ENCODE measurements at regions not wholly inside any gene's neighbourhood (a gene's known extent, or its start where the extent isn't known, plus 50 kb on each side); places are given as distances from the start of the nearest gene placed in this dataset.

- no peaks in the 10 kb centered on the region for H3K36me3 ChIP-seq (replicated peaks in 1 of 2; ENCODE audit: control insufficient read depth in 1 of 2, insufficient read depth in 2 of 2, low read length in 2 of 2)
- no peaks in the 10 kb centered on the region for H4K20me1 ChIP-seq (ENCODE audit: insufficient read depth, low read length)
- ChIA-PET CTCF (ENCODE audit: low intra/inter-chr PET ratio, low total read pairs) (no interaction called here), POLR2A (no interaction called here)
- peaks cover 38% of the 10 kb centered on the region for H3K79me2 ChIP-seq (ENCODE audit: insufficient read depth, low read length)
- no peak overlapping the region for H3K9ac ChIP-seq (ENCODE audit: insufficient read depth, low read depth, low read length)
- in situ Hi-C loops (cut with HindIII; ENCODE audit: extremely low pct_ligation_motif_present, low pct_unique_long_range_greater_than_20kb) = no loop called here
- H3K27me3 ChIP-seq (ENCODE audit: control insufficient read depth in 1 of 2, insufficient read depth in 2 of 2, low read length in 2 of 2) = no peaks in the 10 kb centered on the region
- TF ChIP-seq MAFG (CRISPR knock-in tag; IDR thresholded peaks at IDR 0.05) (no peak), SOX6 (IDR thresholded peaks at IDR 0.05) (no peak), SOX6 (CRISPR knock-in tag; IDR thresholded peaks at IDR 0.05) (no peak), ZNF17 (CRISPR knock-in tag; IDR thresholded peaks at IDR 0.05) (no peak), KMT2A (CRISPR knock-in tag; IDR thresholded peaks at IDR 0.05) (no peak), POLR2A (IDR thresholded peaks at IDR 0.05; ENCODE audit: insufficient read depth in 1 of 2, low read depth in 2 of 2, low read length in 2 of 2) (no peak), ZNF597 (CRISPR knock-in tag; IDR thresholded peaks at IDR 0.05) (no peak), POLR2AphosphoS5 (IDR thresholded peaks at IDR 0.05; ENCODE audit: low read depth, low read length) (no peak), ZNF776 (CRISPR knock-in tag; IDR thresholded peaks at IDR 0.05) (no peak), RFX5 (IDR thresholded peaks at IDR 0.05; ENCODE audit: low read depth, low read length) (no peak), ZNF614 (CRISPR knock-in tag; IDR thresholded peaks at IDR 0.05; ENCODE audit: borderline replicate concordance) (no peak), ZXDC (CRISPR knock-in tag; IDR thresholded peaks at IDR 0.05) (no peak), ZBTB26 (CRISPR knock-in tag; IDR thresholded peaks at IDR 0.05; ENCODE audit: borderline replicate concordance) (no peak), TFDP2 (CRISPR knock-in tag; IDR thresholded peaks at IDR 0.05) (no peak), DR1 (CRISPR knock-in tag; IDR thresholded peaks at IDR 0.05) (no peak), ZNF275 (CRISPR knock-in tag; IDR thresholded peaks at IDR 0.05; ENCODE audit: borderline replicate concordance) (no peak)
- FAIRE-seq (no peak), ATAC-seq (no peak), DNase-seq (ENCODE audit: low spot score) (no peak)
- no peak overlapping the region for H3K27ac ChIP-seq (ENCODE audit: extremely low read length, insufficient read depth, low read length)
- no peak overlapping the region for H3K4me3 ChIP-seq (replicated peaks in 1 of 3; ENCODE audit: insufficient read depth in 1 of 3, low read depth in 2 of 3, low read length in 3 of 3)
- peaks cover 76% of the 10 kb centered on the region for H3K4me1 ChIP-seq (ENCODE audit: insufficient read depth, low read length)
- WGBS (ENCODE audit: low lambda C conversion rate) = 97% methylated on average over 1 of the region's 1 CpG
- no peak overlapping the region for H2AFZ ChIP-seq (ENCODE audit: low read length)
- no peak overlapping the region for H3K4me2 ChIP-seq (ENCODE audit: low read depth, low read length)
- H3K9me3 ChIP-seq (ENCODE audit: low read length) = peaks cover 9% of the 10 kb centered on the region
- intact Hi-C loops (cut with micrococcal nuclease; ENCODE audit: unreplicated experiment) = no loop called here
- no TSS peak for BruUV-seq (replicated peaks)
These were observed 293.8 kb upstream of the USP25 start for GRCh38 chr21:15436031-15436430.
